HepG2 (cell line): ENCODE measurements at regions not wholly inside any gene's neighbourhood (a gene's known extent, or its start where the extent isn't known, plus 50 kb on each side); places are given as distances from the start of the nearest gene placed in this dataset.
A peak's percentile ranks its signal among the peaks of the same experiment; 100 is the strongest.

ENCODE experiments used
- CBX2 ChIP-seq, 2 experiments: fragments of 200-600 bp in 1 of 2; sonication (generic); formaldehyde crosslinking in 1 of 2; IDR thresholded peaks; 2 replicates each; pipeline versions ENCODE4 v1.7.0 to v1.8.1; 2018 to 2022; ENCODE audit warnings: low read depth in 2 of 2, low read length in 1 of 2, mild to moderate bottlenecking in 1 of 2, missing genetic modification reagents in 1 of 2
- ELF4 ChIP-seq: sonication (generic); formaldehyde crosslinking; IDR thresholded peaks from 2 replicates; pipeline ENCODE4 v1.5.0; 2020; ENCODE audit warnings: missing genetic modification reagents, mild to moderate bottlenecking, moderate library complexity, borderline replicate concordance
- RBAK ChIP-seq: sonication (generic); formaldehyde crosslinking; IDR thresholded peaks from 2 replicates; pipeline ENCODE4 v1.5.1; 2020; ENCODE audit warnings: mild to moderate bottlenecking, missing genetic modification reagents
- ZNF878 ChIP-seq: sonication (generic); formaldehyde crosslinking; IDR thresholded peaks from 2 replicates; pipeline ENCODE4 v1.8.1; 2023; ENCODE audit warnings: mild to moderate bottlenecking, missing genetic modification reagents, moderate library complexity
- TF ChIP-seq, protein P1 (sequence below): IDR thresholded peaks from 2 replicates; pipeline ENCODE4 v1.6.1; 2012; ENCODE audit warnings: low read depth, low read length, improper control_type of control experiment
- TF ChIP-seq, protein P2 (sequence below): sonication (generic); formaldehyde crosslinking; IDR thresholded peaks from 2 replicates; pipeline ENCODE4 v1.5.1; 2020; ENCODE audit warnings: missing genetic modification reagents, mild to moderate bottlenecking, borderline replicate concordance
- TF ChIP-seq, protein P3 (sequence below): sonication (generic); formaldehyde crosslinking; conservative IDR thresholded peaks from 2 replicates; pipeline ENCODE4 v1.4.0; 2020; ENCODE audit warnings: missing genetic modification reagents
- TF ChIP-seq, protein P4 (sequence below): sonication (generic); formaldehyde crosslinking; IDR thresholded peaks from 2 replicates; pipeline ENCODE4 v1.8.1; 2023; ENCODE audit warnings: mild to moderate bottlenecking, missing genetic modification reagents
- TF ChIP-seq, protein P5 (sequence below): sonication (generic); formaldehyde crosslinking; IDR thresholded peaks from 2 replicates; pipeline ENCODE4 v1.4.0; 2020; ENCODE audit warnings: mild to moderate bottlenecking, missing genetic modification reagents
- TF ChIP-seq, protein P6 (sequence below): sonication (generic); formaldehyde crosslinking; IDR thresholded peaks from 2 replicates; pipeline ENCODE4 v1.4.0; 2020; ENCODE audit warnings: missing genetic modification reagents; ENCODE audit errors: not compliant biosample characterization
- TF ChIP-seq, protein P7 (sequence below): sonication (generic); formaldehyde crosslinking; IDR thresholded peaks from 2 replicates; pipeline ENCODE4 v1.5.1; 2020; ENCODE audit warnings: missing genetic modification reagents, mild to moderate bottlenecking, borderline replicate concordance
- TF ChIP-seq, protein P8 (sequence below): sonication (generic); formaldehyde crosslinking; IDR thresholded peaks from 2 replicates; pipeline ENCODE4 v1.4.0; 2020; ENCODE audit warnings: missing genetic modification reagents

DNA sequence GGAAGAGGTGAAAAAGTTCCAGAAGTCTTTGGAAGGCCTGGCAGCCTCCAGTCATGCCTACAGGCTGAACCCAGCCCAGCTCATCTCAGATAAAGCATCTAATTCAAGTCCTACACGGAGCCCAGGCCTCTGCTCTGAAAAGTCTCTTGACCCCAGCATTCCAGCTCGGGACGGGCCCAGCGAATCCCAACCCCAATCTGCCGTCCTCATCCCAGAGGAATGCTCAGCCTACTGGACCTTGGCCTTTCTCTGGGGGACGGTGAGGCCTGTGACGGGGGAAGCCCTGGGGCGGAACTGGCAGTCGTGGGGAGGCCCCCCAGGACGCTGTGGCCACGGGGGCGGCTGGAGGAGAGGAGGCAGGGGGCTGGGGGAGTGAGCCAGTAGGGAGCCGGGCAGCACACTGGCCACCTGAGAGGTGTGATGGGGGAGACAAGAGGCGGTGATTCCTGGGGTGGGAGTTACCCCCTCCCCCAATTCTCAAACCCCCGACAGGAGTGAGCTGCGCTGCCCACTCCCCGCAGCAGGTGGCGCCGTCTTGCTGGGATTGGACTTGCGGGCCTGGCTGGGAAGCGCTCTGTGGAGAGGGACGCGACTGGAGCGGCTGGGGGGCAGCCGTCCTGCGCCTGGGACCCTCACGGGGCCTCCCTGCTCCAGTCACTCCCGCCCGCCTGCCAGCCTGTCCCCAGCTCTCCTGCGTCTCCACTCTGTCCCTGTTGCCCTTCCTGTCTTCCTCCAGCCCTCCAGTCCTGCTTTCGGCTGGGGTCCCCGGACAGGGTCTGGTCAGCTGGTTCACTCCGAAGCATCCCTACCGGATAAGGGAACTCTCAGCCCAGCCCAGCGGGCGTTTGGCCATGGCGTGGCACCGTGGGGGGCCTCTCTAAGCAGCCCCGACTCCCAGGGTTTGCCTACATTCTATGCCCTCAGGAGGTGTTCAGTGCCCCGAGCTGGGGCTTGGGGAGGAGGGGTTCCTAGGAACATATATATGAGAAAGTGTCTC lies 182.6 kb upstream of the HAAO start (continued):
- TF ChIP-seq, protein P1, sequence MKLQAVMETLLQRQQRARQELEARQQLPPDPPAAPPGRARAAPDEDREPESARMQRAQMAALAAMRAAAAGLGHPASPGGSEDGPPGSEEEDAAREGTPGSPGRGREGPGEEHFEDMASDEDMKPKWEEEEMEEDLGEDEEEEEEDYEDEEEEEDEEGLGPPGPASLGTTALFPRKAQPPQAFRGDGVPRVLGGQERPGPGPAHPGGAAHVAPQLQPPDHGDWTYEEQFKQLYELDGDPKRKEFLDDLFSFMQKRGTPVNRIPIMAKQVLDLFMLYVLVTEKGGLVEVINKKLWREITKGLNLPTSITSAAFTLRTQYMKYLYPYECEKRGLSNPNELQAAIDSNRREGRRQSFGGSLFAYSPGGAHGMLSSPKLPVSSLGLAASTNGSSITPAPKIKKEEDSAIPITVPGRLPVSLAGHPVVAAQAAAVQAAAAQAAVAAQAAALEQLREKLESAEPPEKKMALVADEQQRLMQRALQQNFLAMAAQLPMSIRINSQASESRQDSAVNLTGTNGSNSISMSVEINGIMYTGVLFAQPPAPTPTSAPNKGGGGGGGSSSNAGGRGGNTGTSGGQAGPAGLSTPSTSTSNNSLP: no peak; the same call in none of the 2 replicates
- TF ChIP-seq ELF4 (CRISPR knock-in tag): no peak
- TF ChIP-seq, protein P2, sequence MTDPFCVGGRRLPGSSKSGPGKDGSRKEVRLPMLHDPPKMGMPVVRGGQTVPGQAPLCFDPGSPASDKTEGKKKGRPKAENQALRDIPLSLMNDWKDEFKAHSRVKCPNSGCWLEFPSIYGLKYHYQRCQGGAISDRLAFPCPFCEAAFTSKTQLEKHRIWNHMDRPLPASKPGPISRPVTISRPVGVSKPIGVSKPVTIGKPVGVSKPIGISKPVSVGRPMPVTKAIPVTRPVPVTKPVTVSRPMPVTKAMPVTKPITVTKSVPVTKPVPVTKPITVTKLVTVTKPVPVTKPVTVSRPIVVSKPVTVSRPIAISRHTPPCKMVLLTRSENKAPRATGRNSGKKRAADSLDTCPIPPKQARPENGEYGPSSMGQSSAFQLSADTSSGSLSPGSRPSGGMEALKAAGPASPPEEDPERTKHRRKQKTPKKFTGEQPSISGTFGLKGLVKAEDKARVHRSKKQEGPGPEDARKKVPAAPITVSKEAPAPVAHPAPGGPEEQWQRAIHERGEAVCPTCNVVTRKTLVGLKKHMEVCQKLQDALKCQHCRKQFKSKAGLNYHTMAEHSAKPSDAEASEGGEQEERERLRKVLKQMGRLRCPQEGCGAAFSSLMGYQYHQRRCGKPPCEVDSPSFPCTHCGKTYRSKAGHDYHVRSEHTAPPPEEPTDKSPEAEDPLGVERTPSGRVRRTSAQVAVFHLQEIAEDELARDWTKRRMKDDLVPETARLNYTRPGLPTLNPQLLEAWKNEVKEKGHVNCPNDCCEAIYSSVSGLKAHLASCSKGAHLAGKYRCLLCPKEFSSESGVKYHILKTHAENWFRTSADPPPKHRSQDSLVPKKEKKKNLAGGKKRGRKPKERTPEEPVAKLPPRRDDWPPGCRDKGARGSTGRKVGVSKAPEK (CRISPR knock-in tag): peak; percentile 86; the same call in 1 of the 2 replicates
- TF ChIP-seq RBAK (CRISPR knock-in tag): no peak; the same call in 1 of the 2 replicates
- TF ChIP-seq, protein P3, sequence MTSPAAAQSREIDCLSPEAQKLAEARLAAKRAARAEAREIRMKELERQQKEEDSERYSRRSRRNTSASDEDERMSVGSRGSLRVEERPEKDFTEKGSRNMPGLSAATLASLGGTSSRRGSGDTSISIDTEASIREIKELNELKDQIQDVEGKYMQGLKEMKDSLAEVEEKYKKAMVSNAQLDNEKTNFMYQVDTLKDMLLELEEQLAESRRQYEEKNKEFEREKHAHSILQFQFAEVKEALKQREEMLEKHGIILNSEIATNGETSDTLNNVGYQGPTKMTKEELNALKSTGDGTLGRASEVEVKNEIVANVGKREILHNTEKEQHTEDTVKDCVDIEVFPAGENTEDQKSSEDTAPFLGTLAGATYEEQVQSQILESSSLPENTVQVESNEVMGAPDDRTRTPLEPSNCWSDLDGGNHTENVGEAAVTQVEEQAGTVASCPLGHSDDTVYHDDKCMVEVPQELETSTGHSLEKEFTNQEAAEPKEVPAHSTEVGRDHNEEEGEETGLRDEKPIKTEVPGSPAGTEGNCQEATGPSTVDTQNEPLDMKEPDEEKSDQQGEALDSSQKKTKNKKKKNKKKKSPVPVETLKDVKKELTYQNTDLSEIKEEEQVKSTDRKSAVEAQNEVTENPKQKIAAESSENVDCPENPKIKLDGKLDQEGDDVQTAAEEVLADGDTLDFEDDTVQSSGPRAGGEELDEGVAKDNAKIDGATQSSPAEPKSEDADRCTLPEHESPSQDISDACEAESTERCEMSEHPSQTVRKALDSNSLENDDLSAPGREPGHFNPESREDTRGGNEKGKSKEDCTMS (CRISPR knock-in tag): no peak
- no peak for TF ChIP-seq CBX2 (IDR thresholded peaks at IDR 0.05; ENCODE audit: low read depth, low read length)
- peak; percentile 33; the same call in 1 of the 2 replicates for TF ChIP-seq CBX2 (CRISPR knock-in tag; IDR thresholded peaks at IDR 0.05; ENCODE audit: low read depth)
- TF ChIP-seq, protein P4, sequence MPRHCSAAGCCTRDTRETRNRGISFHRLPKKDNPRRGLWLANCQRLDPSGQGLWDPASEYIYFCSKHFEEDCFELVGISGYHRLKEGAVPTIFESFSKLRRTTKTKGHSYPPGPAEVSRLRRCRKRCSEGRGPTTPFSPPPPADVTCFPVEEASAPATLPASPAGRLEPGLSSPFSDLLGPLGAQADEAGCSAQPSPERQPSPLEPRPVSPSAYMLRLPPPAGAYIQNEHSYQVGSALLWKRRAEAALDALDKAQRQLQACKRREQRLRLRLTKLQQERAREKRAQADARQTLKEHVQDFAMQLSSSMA (CRISPR knock-in tag): 0 out of 2 replicates have a peak, but pooled peaks have one; percentile 60
- TF ChIP-seq, protein P5, sequence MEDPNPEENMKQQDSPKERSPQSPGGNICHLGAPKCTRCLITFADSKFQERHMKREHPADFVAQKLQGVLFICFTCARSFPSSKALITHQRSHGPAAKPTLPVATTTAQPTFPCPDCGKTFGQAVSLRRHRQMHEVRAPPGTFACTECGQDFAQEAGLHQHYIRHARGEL (CRISPR knock-in tag): peak; percentile 29; the same call in 1 of the 2 replicates
- TF ChIP-seq ZNF878: 0 out of 2 replicates have a peak, but pooled peaks have one; percentile 13
- TF ChIP-seq, protein P6, sequence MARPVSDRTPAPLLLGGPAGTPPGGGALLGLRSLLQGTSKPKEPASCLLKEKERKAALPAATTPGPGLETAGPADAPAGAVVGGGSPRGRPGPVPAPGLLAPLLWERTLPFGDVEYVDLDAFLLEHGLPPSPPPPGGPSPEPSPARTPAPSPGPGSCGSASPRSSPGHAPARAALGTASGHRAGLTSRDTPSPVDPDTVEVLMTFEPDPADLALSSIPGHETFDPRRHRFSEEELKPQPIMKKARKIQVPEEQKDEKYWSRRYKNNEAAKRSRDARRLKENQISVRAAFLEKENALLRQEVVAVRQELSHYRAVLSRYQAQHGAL (CRISPR knock-in tag): peak; percentile 76
- TF ChIP-seq, protein P7, sequence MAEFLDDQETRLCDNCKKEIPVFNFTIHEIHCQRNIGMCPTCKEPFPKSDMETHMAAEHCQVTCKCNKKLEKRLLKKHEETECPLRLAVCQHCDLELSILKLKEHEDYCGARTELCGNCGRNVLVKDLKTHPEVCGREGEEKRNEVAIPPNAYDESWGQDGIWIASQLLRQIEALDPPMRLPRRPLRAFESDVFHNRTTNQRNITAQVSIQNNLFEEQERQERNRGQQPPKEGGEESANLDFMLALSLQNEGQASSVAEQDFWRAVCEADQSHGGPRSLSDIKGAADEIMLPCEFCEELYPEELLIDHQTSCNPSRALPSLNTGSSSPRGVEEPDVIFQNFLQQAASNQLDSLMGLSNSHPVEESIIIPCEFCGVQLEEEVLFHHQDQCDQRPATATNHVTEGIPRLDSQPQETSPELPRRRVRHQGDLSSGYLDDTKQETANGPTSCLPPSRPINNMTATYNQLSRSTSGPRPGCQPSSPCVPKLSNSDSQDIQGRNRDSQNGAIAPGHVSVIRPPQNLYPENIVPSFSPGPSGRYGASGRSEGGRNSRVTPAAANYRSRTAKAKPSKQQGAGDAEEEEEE (CRISPR knock-in tag): no peak
- TF ChIP-seq, protein P8, sequence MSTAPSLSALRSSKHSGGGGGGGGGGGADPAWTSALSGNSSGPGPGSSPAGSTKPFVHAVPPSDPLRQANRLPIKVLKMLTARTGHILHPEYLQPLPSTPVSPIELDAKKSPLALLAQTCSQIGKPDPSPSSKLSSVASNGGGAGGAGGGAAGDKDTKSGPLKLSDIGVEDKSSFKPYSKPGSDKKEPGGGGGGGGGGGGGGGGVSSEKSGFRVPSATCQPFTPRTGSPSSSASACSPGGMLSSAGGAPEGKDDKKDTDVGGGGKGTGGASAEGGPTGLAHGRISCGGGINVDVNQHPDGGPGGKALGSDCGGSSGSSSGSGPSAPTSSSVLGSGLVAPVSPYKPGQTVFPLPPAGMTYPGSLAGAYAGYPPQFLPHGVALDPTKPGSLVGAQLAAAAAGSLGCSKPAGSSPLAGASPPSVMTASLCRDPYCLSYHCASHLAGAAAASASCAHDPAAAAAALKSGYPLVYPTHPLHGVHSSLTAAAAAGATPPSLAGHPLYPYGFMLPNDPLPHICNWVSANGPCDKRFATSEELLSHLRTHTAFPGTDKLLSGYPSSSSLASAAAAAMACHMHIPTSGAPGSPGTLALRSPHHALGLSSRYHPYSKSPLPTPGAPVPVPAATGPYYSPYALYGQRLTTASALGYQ (CRISPR knock-in tag): peak; percentile 87
